WTC11 (cell line): ENCODE measurements at regions not wholly inside any gene's neighbourhood (a gene's known extent, or its start where the extent isn't known, plus 50 kb on each side); places are given as distances from the start of the nearest gene placed in this dataset.

Source experiments
- ATAC-seq: fragments of 200-7000 bp; cut with Tn5 transposase; 2 replicates; pipeline ENCODE4 v1.10.0; 2021; ENCODE audit warnings: mild to moderate bottlenecking, moderate library complexity
- CTCF ChIA-PET: fragments of 300-600 bp; sonication (Branson Sonifier 250); formaldehyde crosslinking; loops from one replicate; lab custom pipeline; 2021; ENCODE audit warnings: antibody characterized with exemption; lab: Charles Lee
- POLR2A ChIA-PET: fragments of 350-600 bp; sonication (Branson Sonifier 250); formaldehyde crosslinking; loops from one replicate; lab custom pipeline; 2021; ENCODE audit warnings: antibody characterized with exemption; lab: Charles Lee
- DNase-seq: peaks from one replicate; pipeline ENCODE4 v3.0.0; 2021; ENCODE audit warnings: low spot score
- H3K27ac Mint-ChIP-seq: 2 replicates; pipeline ENCODE4 v1.8.0; 2021; ENCODE audit warnings: mixed read lengths
- H3K27me3 Mint-ChIP-seq: 2 replicates; pipeline ENCODE4 v1.8.0; 2021; ENCODE audit warnings: low read depth, mild to moderate bottlenecking, moderate library complexity, mixed read lengths
- H3K36me3 Mint-ChIP-seq: 2 replicates; pipeline ENCODE4 v1.8.0; 2021; ENCODE audit warnings: mixed read lengths
- H3K4me1 Mint-ChIP-seq: 2 replicates; pipeline ENCODE4 v1.8.0; 2022; ENCODE audit warnings: mixed read lengths
- H3K4me3 Mint-ChIP-seq: 2 replicates; pipeline ENCODE4 v1.8.0; 2021; ENCODE audit warnings: mild to moderate bottlenecking, moderate library complexity, mixed read lengths
- H3K9me3 Mint-ChIP-seq: 2 replicates; pipeline ENCODE4 v1.8.0; 2021; ENCODE audit warnings: mixed read lengths
- CBFB ChIP-seq: sonication (generic); formaldehyde crosslinking; IDR thresholded peaks from 2 replicates; pipeline ENCODE4 v1.8.1; 2022; ENCODE audit warnings: mild to moderate bottlenecking, low read depth, missing genetic modification reagents
- CDX4 ChIP-seq: fragments of 250-450 bp; sonication (Bioruptor Pico); IDR thresholded peaks from 2 replicates; pipeline ENCODE4 v1.9.0; 2021; ENCODE audit warnings: moderate library complexity, mild to moderate bottlenecking, inconsistent platforms, borderline replicate concordance
- E2F5 ChIP-seq: sonication (generic); formaldehyde crosslinking; IDR thresholded peaks from 2 replicates; pipeline ENCODE4 v1.8.1; 2022; ENCODE audit warnings: mild to moderate bottlenecking, moderate library complexity, missing genetic modification reagents
- ESRRA ChIP-seq: sonication (generic); formaldehyde crosslinking; IDR thresholded peaks from 2 replicates; pipeline ENCODE4 v1.8.1; 2022; ENCODE audit warnings: mild to moderate bottlenecking, missing genetic modification reagents, borderline replicate concordance
- FOXJ3 ChIP-seq: sonication (generic); formaldehyde crosslinking; IDR thresholded peaks from 2 replicates; pipeline ENCODE4 v1.9.0; 2021; ENCODE audit warnings: missing genetic modification reagents, mild to moderate bottlenecking, borderline replicate concordance
- FOXK1 ChIP-seq: sonication (generic); formaldehyde crosslinking; IDR thresholded peaks from 2 replicates; pipeline ENCODE4 v1.8.0; 2022; ENCODE audit warnings: mild to moderate bottlenecking, moderate library complexity, missing genetic modification reagents
- GTF2I ChIP-seq: fragments of 250-450 bp; sonication (Bioruptor Pico); conservative IDR thresholded peaks from 2 replicates; pipeline ENCODE4 v1.4.0; 2021; ENCODE audit warnings: mild to moderate bottlenecking
- JUN ChIP-seq: sonication (generic); formaldehyde crosslinking; IDR thresholded peaks from 2 replicates; pipeline ENCODE4 v1.8.0; 2023; ENCODE audit warnings: mild to moderate bottlenecking, missing genetic modification reagents
- KAT7 ChIP-seq: sonication (generic); formaldehyde crosslinking; IDR thresholded peaks from 2 replicates; pipeline ENCODE4 v1.8.1; 2023; ENCODE audit warnings: missing genetic modification reagents, mild to moderate bottlenecking, borderline replicate concordance
- MLX ChIP-seq: sonication (generic); formaldehyde crosslinking; IDR thresholded peaks from 2 replicates; pipeline ENCODE4 v1.8.1; 2023; ENCODE audit warnings: mild to moderate bottlenecking, missing genetic modification reagents, moderate library complexity
- NR3C1 ChIP-seq: sonication (generic); formaldehyde crosslinking; conservative IDR thresholded peaks from 2 replicates; pipeline ENCODE4 v1.8.1; 2023; ENCODE audit warnings: low read depth, mild to moderate bottlenecking, missing genetic modification reagents
- TEAD1 ChIP-seq: sonication (generic); formaldehyde crosslinking; IDR thresholded peaks from 2 replicates; pipeline ENCODE4 v1.8.0; 2022; ENCODE audit warnings: mild to moderate bottlenecking, missing genetic modification reagents
- ZNF121 ChIP-seq: sonication (generic); formaldehyde crosslinking; IDR thresholded peaks from 2 replicates; pipeline ENCODE4 v1.8.0; 2023; ENCODE audit warnings: missing genetic modification reagents
- ZNF532 ChIP-seq: fragments of 250-450 bp; sonication (Bioruptor Pico); IDR thresholded peaks from 2 replicates; pipeline ENCODE4 v1.9.0; 2021; ENCODE audit warnings: mild to moderate bottlenecking, borderline replicate concordance
- TF ChIP-seq, protein P1 (sequence below): sonication (generic); formaldehyde crosslinking; IDR thresholded peaks from 2 replicates; pipeline ENCODE4 v1.8.1; 2023; ENCODE audit warnings: mild to moderate bottlenecking, missing genetic modification reagents, moderate library complexity
- TF ChIP-seq, protein P2 (sequence below): fragments of 250-450 bp; sonication (Bioruptor Pico); IDR thresholded peaks from 2 replicates; pipeline ENCODE4 v2.1.2; 2022; ENCODE audit warnings: mild to moderate bottlenecking, moderate library complexity
- TF ChIP-seq, protein P3 (sequence below): sonication (generic); formaldehyde crosslinking; IDR thresholded peaks from 2 replicates; pipeline ENCODE4 v1.8.1; 2023; ENCODE audit warnings: mild to moderate bottlenecking, missing genetic modification reagents, borderline replicate concordance

GRCh38 chr5:139743001-139743771, 52.4 kb upstream of the PSD2 start:
- Mint-ChIP-seq H3K9me3 (no peaks in the 10 kb centered on the region), H3K27ac (no peak overlapping the region; the same call in 1 of the 2 replicates), H3K36me3 (no peaks in the 10 kb centered on the region), H3K4me3 (no peak overlapping the region), H3K4me1 (peaks cover 60% of the 10 kb centered on the region), H3K27me3 (peaks cover 35% of the 10 kb centered on the region)
- DNase-seq (no peak), ATAC-seq (no peak)
- TF ChIP-seq E2F5 (CRISPR knock-in tag): no peak
- TF ChIP-seq CDX4 (CRISPR knock-in tag): no peak
- TF ChIP-seq ZNF532 (CRISPR knock-in tag): no peak
- no peak for TF ChIP-seq GTF2I (CRISPR knock-in tag)
- TF ChIP-seq JUN (CRISPR knock-in tag): no peak
- CTCF ChIA-PET: interaction anchor here (1.0 to 9.7 kb wide), 10 partner anchors 16 to 226 kb away, joined by 3 to 99 read pairs (median 4); no protein-coding TSS in a partner anchor
- POLR2A ChIA-PET: interaction anchor here (0.6 to 2.3 kb wide), 4 partner anchors 17 to 85 kb away, joined by 3 to 7 read pairs (median 4); no protein-coding TSS in a partner anchor

DNA sequence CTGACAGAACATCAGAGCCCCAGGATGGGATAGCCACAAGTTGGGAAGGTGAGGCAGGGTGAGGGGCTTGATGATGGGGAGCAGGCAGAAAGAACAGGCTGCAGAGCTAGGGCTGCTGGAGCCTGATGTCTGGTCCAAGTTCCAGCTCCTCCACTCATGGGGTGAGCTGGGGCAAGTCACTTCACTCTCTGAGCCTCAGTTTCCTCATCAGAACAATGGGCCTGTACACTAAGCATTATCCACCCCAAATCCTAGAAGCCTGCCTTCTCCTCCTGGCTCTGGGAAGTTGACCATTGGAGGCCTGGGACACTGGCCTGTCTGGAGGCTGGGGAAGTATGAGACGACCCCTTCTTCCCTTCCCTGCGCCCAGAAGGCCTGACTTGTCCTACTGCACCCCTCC, 51.8 kb upstream of the PSD2 start:
- peaks cover 60% of the 10 kb centered on the region for H3K4me1 Mint-ChIP-seq
- ATAC-seq: no peak

GRCh38 chr5:139744471-139745131, 51.0 kb upstream of the PSD2 start:
- H3K4me1 Mint-ChIP-seq: peaks cover 59% of the 10 kb centered on the region
- no peaks in the 10 kb centered on the region for H3K9me3 Mint-ChIP-seq
- no peak overlapping the region for H3K27ac Mint-ChIP-seq
- ATAC-seq (no peak), DNase-seq (no peak)
- no peaks in the 10 kb centered on the region for H3K36me3 Mint-ChIP-seq
- ChIA-PET CTCF (interaction anchor here (1.0 to 9.7 kb wide), 7 partner anchors 20 to 224 kb away, joined by 3 to 99 read pairs (median 4); no protein-coding TSS in a partner anchor), POLR2A (interaction anchor here (1.3 kb wide), 1 partner anchor 95 kb away, joined by 3 read pairs; no protein-coding TSS in a partner anchor)
- H3K4me3 Mint-ChIP-seq: peak overlapping the region; percentile 21; the same call in 1 of the 2 replicates
- H3K27me3 Mint-ChIP-seq: peaks cover 50% of the 10 kb centered on the region
- TF ChIP-seq, protein P1, sequence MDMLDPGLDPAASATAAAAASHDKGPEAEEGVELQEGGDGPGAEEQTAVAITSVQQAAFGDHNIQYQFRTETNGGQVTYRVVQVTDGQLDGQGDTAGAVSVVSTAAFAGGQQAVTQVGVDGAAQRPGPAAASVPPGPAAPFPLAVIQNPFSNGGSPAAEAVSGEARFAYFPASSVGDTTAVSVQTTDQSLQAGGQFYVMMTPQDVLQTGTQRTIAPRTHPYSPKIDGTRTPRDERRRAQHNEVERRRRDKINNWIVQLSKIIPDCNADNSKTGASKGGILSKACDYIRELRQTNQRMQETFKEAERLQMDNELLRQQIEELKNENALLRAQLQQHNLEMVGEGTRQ (CRISPR knock-in tag): no peak
- no peak for TF ChIP-seq FOXK1
- TF ChIP-seq, protein P2, sequence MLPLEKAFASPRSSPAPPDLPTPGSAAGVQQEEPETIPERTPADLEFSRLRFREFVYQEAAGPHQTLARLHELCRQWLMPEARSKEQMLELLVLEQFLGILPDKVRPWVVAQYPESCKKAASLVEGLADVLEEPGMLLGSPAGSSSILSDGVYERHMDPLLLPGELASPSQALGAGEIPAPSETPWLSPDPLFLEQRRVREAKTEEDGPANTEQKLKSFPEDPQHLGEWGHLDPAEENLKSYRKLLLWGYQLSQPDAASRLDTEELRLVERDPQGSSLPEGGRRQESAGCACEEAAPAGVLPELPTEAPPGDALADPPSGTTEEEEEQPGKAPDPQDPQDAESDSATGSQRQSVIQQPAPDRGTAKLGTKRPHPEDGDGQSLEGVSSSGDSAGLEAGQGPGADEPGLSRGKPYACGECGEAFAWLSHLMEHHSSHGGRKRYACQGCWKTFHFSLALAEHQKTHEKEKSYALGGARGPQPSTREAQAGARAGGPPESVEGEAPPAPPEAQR (CRISPR knock-in tag): no peak
- no peak for TF ChIP-seq CBFB (CRISPR knock-in tag)
- no peak for TF ChIP-seq ESRRA (CRISPR knock-in tag)
- TF ChIP-seq, protein P3, sequence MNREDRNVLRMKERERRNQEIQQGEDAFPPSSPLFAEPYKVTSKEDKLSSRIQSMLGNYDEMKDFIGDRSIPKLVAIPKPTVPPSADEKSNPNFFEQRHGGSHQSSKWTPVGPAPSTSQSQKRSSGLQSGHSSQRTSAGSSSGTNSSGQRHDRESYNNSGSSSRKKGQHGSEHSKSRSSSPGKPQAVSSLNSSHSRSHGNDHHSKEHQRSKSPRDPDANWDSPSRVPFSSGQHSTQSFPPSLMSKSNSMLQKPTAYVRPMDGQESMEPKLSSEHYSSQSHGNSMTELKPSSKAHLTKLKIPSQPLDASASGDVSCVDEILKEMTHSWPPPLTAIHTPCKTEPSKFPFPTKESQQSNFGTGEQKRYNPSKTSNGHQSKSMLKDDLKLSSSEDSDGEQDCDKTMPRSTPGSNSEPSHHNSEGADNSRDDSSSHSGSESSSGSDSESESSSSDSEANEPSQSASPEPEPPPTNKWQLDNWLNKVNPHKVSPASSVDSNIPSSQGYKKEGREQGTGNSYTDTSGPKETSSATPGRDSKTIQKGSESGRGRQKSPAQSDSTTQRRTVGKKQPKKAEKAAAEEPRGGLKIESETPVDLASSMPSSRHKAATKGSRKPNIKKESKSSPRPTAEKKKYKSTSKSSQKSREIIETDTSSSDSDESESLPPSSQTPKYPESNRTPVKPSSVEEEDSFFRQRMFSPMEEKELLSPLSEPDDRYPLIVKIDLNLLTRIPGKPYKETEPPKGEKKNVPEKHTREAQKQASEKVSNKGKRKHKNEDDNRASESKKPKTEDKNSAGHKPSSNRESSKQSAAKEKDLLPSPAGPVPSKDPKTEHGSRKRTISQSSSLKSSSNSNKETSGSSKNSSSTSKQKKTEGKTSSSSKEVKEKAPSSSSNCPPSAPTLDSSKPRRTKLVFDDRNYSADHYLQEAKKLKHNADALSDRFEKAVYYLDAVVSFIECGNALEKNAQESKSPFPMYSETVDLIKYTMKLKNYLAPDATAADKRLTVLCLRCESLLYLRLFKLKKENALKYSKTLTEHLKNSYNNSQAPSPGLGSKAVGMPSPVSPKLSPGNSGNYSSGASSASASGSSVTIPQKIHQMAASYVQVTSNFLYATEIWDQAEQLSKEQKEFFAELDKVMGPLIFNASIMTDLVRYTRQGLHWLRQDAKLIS (CRISPR knock-in tag): no peak

More for the DNA sequence above, 51.8 kb upstream of the PSD2 start:
- Mint-ChIP-seq H3K27ac (no peak overlapping the region), H3K9me3 (no peaks in the 10 kb centered on the region), H3K36me3 (no peaks in the 10 kb centered on the region), H3K27me3 (peaks cover 42% of the 10 kb centered on the region), H3K4me3 (no peak overlapping the region)
- CTCF ChIA-PET: interaction anchor here (1.0 to 9.7 kb wide), 4 partner anchors 21 to 225 kb away, joined by 3 to 99 read pairs (median 4); no protein-coding TSS in a partner anchor
- TF ChIP-seq KAT7 (CRISPR knock-in tag) (no peak), TEAD1 (CRISPR knock-in tag) (no peak), MLX (CRISPR knock-in tag) (no peak), ZNF121 (CRISPR knock-in tag) (no peak), NR3C1 (CRISPR knock-in tag) (no peak), FOXJ3 (CRISPR knock-in tag) (no peak)
- POLR2A ChIA-PET: no interaction called here
- no peak for DNase-seq
